ENCODE measurements at regions not wholly inside any gene's neighbourhood (a gene's known extent, or its start where the extent isn't known, plus 50 kb on each side); places are given as distances from the start of the nearest gene placed in this dataset.

DNA sequence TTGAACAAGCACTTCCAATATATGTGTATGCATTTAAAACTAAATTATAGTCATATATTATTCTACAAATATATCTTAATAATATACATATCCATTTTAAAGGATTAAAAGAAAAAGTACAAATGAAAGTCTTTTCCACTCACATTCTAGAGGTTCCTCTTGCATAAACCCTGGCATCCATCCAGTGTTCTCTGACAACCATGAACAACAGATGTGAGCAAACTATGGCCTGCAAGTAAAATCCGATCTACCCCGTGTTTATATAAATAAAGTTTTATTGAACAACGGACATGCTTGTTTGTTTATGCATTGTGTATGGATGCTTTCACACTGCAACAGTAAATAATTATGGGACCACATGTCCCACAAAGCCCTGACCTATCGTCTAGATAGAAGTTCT lies 1122.3 kb downstream of the EPHA7 start:
- no peaks in the 10 kb centered on the region for H3K4me1 ChIP-seq
- no peak overlapping the region for H3K4me2 ChIP-seq
- H3K27ac ChIP-seq: no peak overlapping the region
- ChIA-PET CTCF (no interaction called here), POLR2A (no interaction called here)
- no peak for ATAC-seq
- H3K4me3 ChIP-seq: no peak overlapping the region
- no peaks in the 10 kb centered on the region for H3K9me3 ChIP-seq
- no peak for FAIRE-seq
- TF ChIP-seq, protein P1, sequence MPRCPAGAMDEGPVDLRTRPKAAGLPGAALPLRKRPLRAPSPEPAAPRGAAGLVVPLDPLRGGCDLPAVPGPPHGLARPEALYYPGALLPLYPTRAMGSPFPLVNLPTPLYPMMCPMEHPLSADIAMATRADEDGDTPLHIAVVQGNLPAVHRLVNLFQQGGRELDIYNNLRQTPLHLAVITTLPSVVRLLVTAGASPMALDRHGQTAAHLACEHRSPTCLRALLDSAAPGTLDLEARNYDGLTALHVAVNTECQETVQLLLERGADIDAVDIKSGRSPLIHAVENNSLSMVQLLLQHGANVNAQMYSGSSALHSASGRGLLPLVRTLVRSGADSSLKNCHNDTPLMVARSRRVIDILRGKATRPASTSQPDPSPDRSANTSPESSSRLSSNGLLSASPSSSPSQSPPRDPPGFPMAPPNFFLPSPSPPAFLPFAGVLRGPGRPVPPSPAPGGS (IDR thresholded peaks at IDR 0.05): no peak
- TF ChIP-seq ZFP36 (IDR thresholded peaks at IDR 0.05; ENCODE audit: borderline replicate concordance, partially characterized antibody) (no peak), NPAS2 (CRISPR knock-in tag; IDR thresholded peaks at IDR 0.05; ENCODE audit: borderline replicate concordance) (no peak), EHF (CRISPR knock-in tag; IDR thresholded peaks at IDR 0.05) (no peak), HDAC2 (IDR thresholded peaks at IDR 0.05) (no peak), SREBF2 (IDR thresholded peaks at IDR 0.05) (no peak), TFCP2L1 (CRISPR knock-in tag; IDR thresholded peaks at IDR 0.05) (no peak), EP300 (IDR thresholded peaks at IDR 0.05) (no peak), ZNF302 (CRISPR knock-in tag; IDR thresholded peaks at IDR 0.05) (no peak), ZC3H11A (IDR thresholded peaks at IDR 0.05) (no peak), HEYL (CRISPR knock-in tag; IDR thresholded peaks at IDR 0.05) (no peak), MAZ (IDR thresholded peaks at IDR 0.05; ENCODE audit: borderline replicate concordance, low read depth, low read length) (no peak), RNF2 (IDR thresholded peaks at IDR 0.05; ENCODE audit: borderline replicate concordance, low read depth) (no peak), RAD21 (conservative IDR thresholded peaks at IDR 0.05 in 1 of 2, IDR thresholded peaks at IDR 0.05 in 1 of 2) (no peak), JUNB (IDR thresholded peaks at IDR 0.05) (no peak)
- TF ChIP-seq, protein P2, sequence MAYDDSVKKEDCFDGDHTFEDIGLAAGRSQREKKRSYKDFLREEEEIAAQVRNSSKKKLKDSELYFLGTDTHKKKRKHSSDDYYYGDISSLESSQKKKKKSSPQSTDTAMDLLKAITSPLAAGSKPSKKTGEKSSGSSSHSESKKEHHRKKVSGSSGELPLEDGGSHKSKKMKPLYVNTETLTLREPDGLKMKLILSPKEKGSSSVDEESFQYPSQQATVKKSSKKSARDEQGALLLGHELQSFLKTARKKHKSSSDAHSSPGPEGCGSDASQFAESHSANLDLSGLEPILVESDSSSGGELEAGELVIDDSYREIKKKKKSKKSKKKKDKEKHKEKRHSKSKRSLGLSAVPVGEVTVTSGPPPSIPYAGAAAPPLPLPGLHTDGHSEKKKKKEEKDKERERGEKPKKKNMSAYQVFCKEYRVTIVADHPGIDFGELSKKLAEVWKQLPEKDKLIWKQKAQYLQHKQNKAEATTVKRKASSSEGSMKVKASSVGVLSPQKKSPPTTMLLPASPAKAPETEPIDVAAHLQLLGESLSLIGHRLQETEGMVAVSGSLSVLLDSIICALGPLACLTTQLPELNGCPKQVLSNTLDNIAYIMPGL (CRISPR knock-in tag; IDR thresholded peaks at IDR 0.05; ENCODE audit: borderline replicate concordance): no peak
- 18% methylated on average over 4 of the region's 4 CpGs for WGBS (ENCODE audit: missing lambda C conversion rate)
- DNase-seq (ENCODE audit: low read depth in 1 of 2, low spot score in 1 of 2): no peak

DNA sequence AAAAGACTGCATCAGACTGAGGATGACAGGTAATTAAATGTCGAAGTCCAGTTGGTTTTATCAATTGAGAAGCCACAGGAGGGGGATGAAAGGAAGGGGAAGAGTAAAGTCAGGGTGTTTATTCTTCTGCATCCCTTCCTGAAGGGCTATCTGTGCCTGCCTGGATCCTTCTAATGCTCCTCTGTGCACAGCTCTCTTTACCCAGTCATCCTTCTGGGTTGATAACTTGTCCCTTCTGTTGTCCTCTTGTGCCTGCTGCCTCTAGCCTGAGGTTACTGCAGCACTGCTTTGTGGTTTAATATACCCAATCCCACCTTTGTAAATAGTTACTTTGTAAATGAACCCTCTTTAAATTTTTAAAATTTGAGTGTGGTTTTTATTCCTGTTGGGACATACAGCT lies 1127.3 kb downstream of the EPHA7 start:
- CTCF ChIA-PET: no interaction called here
- no peak for FAIRE-seq
- no peaks in the 10 kb centered on the region for H3K4me1 ChIP-seq
- no peak overlapping the region for H3K4me2 ChIP-seq
- no peak for DNase-seq (ENCODE audit: low read depth in 1 of 2, low spot score in 1 of 2)
- POLR2A ChIA-PET: no interaction called here
- no peaks in the 10 kb centered on the region for H3K9me3 ChIP-seq
- no peak overlapping the region for H3K27ac ChIP-seq
- ATAC-seq: no peak
- WGBS (ENCODE audit: missing lambda C conversion rate): 0% methylated on average over 1 of the region's 1 CpG
- no peak overlapping the region for H3K4me3 ChIP-seq
- TF ChIP-seq, protein P3, sequence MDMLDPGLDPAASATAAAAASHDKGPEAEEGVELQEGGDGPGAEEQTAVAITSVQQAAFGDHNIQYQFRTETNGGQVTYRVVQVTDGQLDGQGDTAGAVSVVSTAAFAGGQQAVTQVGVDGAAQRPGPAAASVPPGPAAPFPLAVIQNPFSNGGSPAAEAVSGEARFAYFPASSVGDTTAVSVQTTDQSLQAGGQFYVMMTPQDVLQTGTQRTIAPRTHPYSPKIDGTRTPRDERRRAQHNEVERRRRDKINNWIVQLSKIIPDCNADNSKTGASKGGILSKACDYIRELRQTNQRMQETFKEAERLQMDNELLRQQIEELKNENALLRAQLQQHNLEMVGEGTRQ (IDR thresholded peaks at IDR 0.05): no peak
- TF ChIP-seq ZFP36 (IDR thresholded peaks at IDR 0.05; ENCODE audit: borderline replicate concordance, partially characterized antibody) (no peak), SREBF2 (IDR thresholded peaks at IDR 0.05) (no peak), HDAC2 (IDR thresholded peaks at IDR 0.05) (no peak), RFX5 (IDR thresholded peaks at IDR 0.05) (no peak), HOXA7 (CRISPR knock-in tag; IDR thresholded peaks at IDR 0.05) (no peak), TFCP2L1 (CRISPR knock-in tag; IDR thresholded peaks at IDR 0.05) (no peak), RAD21 (conservative IDR thresholded peaks at IDR 0.05 in 1 of 2, IDR thresholded peaks at IDR 0.05 in 1 of 2) (no peak), CHD4 (IDR thresholded peaks at IDR 0.05; ENCODE audit: borderline replicate concordance) (no peak), HOXB5 (CRISPR knock-in tag; IDR thresholded peaks at IDR 0.05) (no peak), MYC (IDR thresholded peaks at IDR 0.05; ENCODE audit: borderline replicate concordance, low read length) (no peak), HOXB13 (CRISPR knock-in tag; IDR thresholded peaks at IDR 0.05; ENCODE audit: low read depth) (no peak), ZC3H11A (IDR thresholded peaks at IDR 0.05) (no peak), JUN (IDR thresholded peaks at IDR 0.05) (no peak), HEYL (CRISPR knock-in tag; IDR thresholded peaks at IDR 0.05) (no peak)
- TF ChIP-seq, protein P4, sequence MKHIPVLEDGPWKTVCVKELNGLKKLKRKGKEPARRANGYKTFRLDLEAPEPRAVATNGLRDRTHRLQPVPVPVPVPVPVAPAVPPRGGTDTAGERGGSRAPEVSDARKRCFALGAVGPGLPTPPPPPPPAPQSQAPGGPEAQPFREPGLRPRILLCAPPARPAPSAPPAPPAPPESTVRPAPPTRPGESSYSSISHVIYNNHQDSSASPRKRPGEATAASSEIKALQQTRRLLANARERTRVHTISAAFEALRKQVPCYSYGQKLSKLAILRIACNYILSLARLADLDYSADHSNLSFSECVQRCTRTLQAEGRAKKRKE (CRISPR knock-in tag; IDR thresholded peaks at IDR 0.05; ENCODE audit: low read depth): no peak
- TF ChIP-seq, protein P5, sequence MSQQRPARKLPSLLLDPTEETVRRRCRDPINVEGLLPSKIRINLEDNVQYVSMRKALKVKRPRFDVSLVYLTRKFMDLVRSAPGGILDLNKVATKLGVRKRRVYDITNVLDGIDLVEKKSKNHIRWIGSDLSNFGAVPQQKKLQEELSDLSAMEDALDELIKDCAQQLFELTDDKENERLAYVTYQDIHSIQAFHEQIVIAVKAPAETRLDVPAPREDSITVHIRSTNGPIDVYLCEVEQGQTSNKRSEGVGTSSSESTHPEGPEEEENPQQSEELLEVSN (IDR thresholded peaks at IDR 0.05; ENCODE audit: borderline replicate concordance, low read depth): no peak
- TF ChIP-seq, protein P6, sequence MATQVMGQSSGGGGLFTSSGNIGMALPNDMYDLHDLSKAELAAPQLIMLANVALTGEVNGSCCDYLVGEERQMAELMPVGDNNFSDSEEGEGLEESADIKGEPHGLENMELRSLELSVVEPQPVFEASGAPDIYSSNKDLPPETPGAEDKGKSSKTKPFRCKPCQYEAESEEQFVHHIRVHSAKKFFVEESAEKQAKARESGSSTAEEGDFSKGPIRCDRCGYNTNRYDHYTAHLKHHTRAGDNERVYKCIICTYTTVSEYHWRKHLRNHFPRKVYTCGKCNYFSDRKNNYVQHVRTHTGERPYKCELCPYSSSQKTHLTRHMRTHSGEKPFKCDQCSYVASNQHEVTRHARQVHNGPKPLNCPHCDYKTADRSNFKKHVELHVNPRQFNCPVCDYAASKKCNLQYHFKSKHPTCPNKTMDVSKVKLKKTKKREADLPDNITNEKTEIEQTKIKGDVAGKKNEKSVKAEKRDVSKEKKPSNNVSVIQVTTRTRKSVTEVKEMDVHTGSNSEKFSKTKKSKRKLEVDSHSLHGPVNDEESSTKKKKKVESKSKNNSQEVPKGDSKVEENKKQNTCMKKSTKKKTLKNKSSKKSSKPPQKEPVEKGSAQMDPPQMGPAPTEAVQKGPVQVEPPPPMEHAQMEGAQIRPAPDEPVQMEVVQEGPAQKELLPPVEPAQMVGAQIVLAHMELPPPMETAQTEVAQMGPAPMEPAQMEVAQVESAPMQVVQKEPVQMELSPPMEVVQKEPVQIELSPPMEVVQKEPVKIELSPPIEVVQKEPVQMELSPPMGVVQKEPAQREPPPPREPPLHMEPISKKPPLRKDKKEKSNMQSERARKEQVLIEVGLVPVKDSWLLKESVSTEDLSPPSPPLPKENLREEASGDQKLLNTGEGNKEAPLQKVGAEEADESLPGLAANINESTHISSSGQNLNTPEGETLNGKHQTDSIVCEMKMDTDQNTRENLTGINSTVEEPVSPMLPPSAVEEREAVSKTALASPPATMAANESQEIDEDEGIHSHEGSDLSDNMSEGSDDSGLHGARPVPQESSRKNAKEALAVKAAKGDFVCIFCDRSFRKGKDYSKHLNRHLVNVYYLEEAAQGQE (IDR thresholded peaks at IDR 0.05): no peak
